ENCODE measurements at regions not wholly inside any gene's neighbourhood (a gene's known extent, or its start where the extent isn't known, plus 50 kb on each side); places are given as distances from the start of the nearest gene placed in this dataset.

DNA sequence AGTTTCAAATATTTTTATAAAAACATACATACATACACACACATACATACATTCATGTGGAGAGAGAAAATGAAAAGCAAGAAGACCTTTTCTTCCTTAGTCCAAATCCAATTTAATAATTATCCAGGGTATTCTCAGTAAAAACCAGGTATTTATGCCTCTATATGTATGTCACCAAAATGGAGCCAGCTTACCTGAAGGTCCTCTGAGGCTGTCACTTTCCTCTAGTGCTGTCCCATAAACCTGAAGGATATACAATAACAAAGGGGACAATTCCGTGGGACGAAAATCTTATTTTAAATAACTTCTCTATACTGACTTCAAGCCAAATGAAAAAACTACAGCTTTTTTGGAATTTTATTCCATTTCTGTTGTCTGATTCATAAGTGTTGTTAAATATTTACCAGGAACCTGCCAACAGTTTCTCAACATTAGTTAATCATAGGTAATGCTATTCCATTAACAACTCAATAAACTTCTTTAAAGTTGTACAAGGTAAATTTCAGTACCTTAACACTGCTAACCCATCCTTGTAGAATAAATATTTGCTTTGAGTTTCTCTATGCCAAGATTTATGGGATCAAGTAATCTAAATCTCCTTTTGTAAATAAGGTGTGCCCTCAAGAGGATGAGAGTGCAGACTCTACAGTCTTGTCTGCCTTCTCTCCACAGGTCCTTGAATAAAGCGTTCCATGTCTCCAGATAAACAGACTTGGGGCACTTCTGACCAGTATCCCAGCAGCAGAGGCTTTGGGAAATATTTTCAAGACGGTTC, 260.3 kb downstream of the AHR start:
- Histone ChIP-seq H3K9me3 (ENCODE audit: insufficient read depth, low read length) (no peaks in the 10 kb centered on the region), H3K9ac (ENCODE audit: low read length) (no peak overlapping the region), H3K4me2 (ENCODE audit: low read depth, low read length, poor library complexity, severe bottlenecking) (no peak overlapping the region), H3K27me3 (ENCODE audit: low read length) (no peaks in the 10 kb centered on the region), H2AFZ (ENCODE audit: low read depth, low read length, severe bottlenecking) (no peak overlapping the region), H3K79me2 (ENCODE audit: insufficient read depth, low read length) (no peaks in the 10 kb centered on the region), H4K20me1 (ENCODE audit: low read depth, low read length) (no peaks in the 10 kb centered on the region), H3K36me3 (ENCODE audit: low read length) (no peaks in the 10 kb centered on the region), H3F3A (ENCODE audit: insufficient read depth) (no peaks in the 10 kb centered on the region), H3K9me2 (replicated peaks; ENCODE audit: insufficient read depth, low read length) (no peaks in the 10 kb centered on the region), H3K27ac (ENCODE audit: low read depth, low read length) (no peak overlapping the region), H3K4me3 (ENCODE audit: insufficient read depth, low read length, poor library complexity, severe bottlenecking) (no peak overlapping the region)
- TF ChIP-seq, protein P1, sequence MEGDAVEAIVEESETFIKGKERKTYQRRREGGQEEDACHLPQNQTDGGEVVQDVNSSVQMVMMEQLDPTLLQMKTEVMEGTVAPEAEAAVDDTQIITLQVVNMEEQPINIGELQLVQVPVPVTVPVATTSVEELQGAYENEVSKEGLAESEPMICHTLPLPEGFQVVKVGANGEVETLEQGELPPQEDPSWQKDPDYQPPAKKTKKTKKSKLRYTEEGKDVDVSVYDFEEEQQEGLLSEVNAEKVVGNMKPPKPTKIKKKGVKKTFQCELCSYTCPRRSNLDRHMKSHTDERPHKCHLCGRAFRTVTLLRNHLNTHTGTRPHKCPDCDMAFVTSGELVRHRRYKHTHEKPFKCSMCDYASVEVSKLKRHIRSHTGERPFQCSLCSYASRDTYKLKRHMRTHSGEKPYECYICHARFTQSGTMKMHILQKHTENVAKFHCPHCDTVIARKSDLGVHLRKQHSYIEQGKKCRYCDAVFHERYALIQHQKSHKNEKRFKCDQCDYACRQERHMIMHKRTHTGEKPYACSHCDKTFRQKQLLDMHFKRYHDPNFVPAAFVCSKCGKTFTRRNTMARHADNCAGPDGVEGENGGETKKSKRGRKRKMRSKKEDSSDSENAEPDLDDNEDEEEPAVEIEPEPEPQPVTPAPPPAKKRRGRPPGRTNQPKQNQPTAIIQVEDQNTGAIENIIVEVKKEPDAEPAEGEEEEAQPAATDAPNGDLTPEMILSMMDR (IDR thresholded peaks at IDR 0.05; ENCODE audit: insufficient read depth, low read length, poor library complexity, severe bottlenecking), result no peak
- TF ChIP-seq EZH2phosphoT487 (conservative IDR thresholded peaks at IDR 0.05; ENCODE audit: low read length), result no peak

DNA sequence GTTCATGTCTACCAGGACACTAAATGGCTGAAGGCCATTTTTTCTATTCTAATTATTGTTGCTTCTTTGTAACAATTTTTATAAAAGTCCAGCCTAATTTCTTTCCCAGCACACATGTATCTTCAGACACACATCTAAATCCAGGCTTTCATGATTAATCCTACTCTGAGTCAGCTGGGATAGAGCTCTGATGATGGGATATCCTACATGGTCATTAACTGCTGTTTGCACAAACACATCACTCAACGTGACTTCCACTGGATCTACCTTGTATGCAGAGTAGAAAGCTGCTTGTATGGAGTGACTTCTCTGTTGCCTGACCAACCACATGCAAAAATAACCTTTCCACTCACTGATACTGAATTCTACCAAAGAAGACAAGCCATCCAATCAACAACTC, 260.9 kb downstream of the AHR start:
- Histone ChIP-seq H4K20me1 (ENCODE audit: low read depth, low read length) (no peaks in the 10 kb centered on the region), H3K9me2 (replicated peaks; ENCODE audit: insufficient read depth, low read length) (no peaks in the 10 kb centered on the region), H3F3A (ENCODE audit: insufficient read depth) (no peaks in the 10 kb centered on the region), H3K4me2 (ENCODE audit: low read depth, low read length, poor library complexity, severe bottlenecking) (no peak overlapping the region), H2AFZ (ENCODE audit: low read depth, low read length, severe bottlenecking) (no peak overlapping the region), H3K4me3 (ENCODE audit: insufficient read depth, low read length, poor library complexity, severe bottlenecking) (no peak overlapping the region), H3K36me3 (ENCODE audit: low read length) (no peaks in the 10 kb centered on the region), H3K27me3 (ENCODE audit: low read length) (no peaks in the 10 kb centered on the region), H3K79me2 (ENCODE audit: insufficient read depth, low read length) (no peaks in the 10 kb centered on the region), H3K27ac (ENCODE audit: low read depth, low read length) (no peak overlapping the region), H3K9me3 (ENCODE audit: insufficient read depth, low read length) (no peaks in the 10 kb centered on the region), H3K9ac (ENCODE audit: low read length) (no peak overlapping the region)
- TF ChIP-seq, protein P1 (IDR thresholded peaks at IDR 0.05; ENCODE audit: insufficient read depth, low read length, poor library complexity, severe bottlenecking), result no peak
- no peak for TF ChIP-seq EZH2phosphoT487 (conservative IDR thresholded peaks at IDR 0.05; ENCODE audit: low read length)

DNA sequence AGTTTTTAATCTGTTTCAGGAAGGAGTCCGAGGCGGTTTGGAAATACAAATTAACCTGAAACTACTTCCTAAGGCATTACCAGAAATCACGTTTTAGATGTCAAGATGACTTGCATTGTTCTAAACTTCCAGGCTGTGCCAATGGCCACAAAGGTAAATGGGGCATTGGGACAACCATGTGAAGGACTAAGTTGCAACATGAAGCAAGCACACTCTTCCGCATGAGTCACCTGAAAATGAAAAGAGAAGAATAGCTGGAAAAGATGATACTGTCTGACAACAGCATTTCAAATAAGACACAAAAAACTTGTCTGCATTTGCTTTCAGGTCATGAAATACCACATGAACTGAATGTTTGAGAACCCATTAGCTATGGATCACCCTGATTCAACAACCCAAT, 262.1 kb downstream of the AHR start:
- no peak overlapping the region for H2AFZ ChIP-seq (ENCODE audit: low read depth, low read length, severe bottlenecking)
- no peaks in the 10 kb centered on the region for H3K9me2 ChIP-seq (replicated peaks; ENCODE audit: insufficient read depth, low read length)
- no peaks in the 10 kb centered on the region for H3K36me3 ChIP-seq (ENCODE audit: low read length)
- TF ChIP-seq, protein P1 (IDR thresholded peaks at IDR 0.05; ENCODE audit: insufficient read depth, low read length, poor library complexity, severe bottlenecking), result no peak
- TF ChIP-seq EZH2phosphoT487 (conservative IDR thresholded peaks at IDR 0.05; ENCODE audit: low read length), result no peak
- H3K4me2 ChIP-seq (ENCODE audit: low read depth, low read length, poor library complexity, severe bottlenecking), result no peak overlapping the region
- no peak overlapping the region for H3K27ac ChIP-seq (ENCODE audit: low read depth, low read length)
- H3K79me2 ChIP-seq (ENCODE audit: insufficient read depth, low read length), result no peaks in the 10 kb centered on the region
- no peaks in the 10 kb centered on the region for H3K27me3 ChIP-seq (ENCODE audit: low read length)
- H4K20me1 ChIP-seq (ENCODE audit: low read depth, low read length), result no peaks in the 10 kb centered on the region
- H3K9ac ChIP-seq (ENCODE audit: low read length), result no peak overlapping the region
- H3F3A ChIP-seq (ENCODE audit: insufficient read depth), result no peaks in the 10 kb centered on the region
- no peak overlapping the region for H3K4me3 ChIP-seq (ENCODE audit: insufficient read depth, low read length, poor library complexity, severe bottlenecking)
- H3K9me3 ChIP-seq (ENCODE audit: insufficient read depth, low read length), result no peaks in the 10 kb centered on the region
